ENCODE measurements at regions not wholly inside any gene's neighbourhood (a gene's known extent, or its start where the extent isn't known, plus 50 kb on each side); places are given as distances from the start of the nearest gene placed in this dataset.

DNA sequence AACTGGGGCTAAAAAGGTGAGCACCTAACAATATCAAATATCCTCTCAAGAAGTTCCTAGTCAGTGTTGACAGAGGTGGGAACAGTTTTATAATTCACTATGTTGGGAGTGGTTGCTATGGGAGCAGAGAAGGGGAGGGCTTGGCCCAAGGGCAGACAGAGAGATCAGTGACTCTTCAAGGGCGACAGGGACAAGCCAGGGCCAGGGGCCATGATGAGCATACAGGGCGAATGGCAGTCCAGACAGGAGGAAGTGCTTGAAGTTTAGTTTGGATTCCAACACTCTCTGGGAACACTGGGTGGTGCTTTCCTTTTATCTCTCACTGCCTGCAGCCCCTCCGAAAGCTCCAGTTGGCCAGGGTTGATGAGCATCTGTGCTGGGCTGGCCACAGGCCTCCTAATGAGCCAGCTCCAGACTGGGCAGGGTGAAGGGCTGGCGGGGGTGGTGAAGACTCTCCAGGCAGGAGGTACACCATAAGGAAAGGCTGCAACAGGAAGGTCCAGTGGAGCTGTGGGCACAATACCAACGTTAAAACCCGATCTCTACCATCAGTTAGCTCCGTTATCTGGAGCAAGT, 111.3 kb downstream of the TMEM174 start:
- DNase-seq, result no peak

DNA sequence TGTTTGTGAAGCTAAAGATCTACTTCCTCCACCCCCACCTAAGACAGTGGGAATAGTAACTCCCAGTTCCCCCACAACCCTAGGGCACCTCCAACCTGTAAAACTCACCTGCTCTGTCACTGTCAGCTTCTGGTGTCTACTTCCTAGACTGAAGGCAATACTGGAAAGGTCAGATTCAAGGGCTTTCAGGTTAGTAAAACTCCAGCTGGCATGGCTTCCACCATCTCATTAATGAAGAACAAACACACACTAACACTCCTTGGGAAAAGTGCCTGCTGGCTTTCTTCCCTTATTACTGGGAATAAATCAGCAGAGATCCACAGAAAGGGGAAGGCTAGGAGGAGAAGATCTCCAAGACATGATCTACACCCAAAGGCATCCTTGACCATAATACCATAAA, 109.9 kb downstream of the TMEM174 start:
- no peak for DNase-seq

DNA sequence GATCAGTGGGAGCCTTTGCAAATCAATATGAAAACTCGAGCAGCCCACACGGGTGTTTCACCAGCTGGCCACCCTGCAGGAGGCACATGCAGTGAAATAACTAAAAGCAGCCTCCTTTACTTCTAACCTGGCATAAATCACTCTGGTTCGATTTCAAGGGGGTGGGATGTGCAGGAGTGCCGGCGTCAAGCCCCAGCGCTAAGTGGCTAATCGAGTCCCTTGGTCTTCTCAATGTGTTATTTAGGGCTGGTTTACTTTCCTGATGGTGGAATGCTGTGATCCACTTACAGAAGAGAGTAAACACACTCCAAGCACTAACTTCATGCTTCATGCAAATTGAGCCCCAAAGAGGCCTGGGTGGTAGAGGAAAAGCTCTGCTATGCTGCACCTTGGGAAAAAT, 109.4 kb downstream of the TMEM174 start:
- DNase-seq, result no peak

DNA sequence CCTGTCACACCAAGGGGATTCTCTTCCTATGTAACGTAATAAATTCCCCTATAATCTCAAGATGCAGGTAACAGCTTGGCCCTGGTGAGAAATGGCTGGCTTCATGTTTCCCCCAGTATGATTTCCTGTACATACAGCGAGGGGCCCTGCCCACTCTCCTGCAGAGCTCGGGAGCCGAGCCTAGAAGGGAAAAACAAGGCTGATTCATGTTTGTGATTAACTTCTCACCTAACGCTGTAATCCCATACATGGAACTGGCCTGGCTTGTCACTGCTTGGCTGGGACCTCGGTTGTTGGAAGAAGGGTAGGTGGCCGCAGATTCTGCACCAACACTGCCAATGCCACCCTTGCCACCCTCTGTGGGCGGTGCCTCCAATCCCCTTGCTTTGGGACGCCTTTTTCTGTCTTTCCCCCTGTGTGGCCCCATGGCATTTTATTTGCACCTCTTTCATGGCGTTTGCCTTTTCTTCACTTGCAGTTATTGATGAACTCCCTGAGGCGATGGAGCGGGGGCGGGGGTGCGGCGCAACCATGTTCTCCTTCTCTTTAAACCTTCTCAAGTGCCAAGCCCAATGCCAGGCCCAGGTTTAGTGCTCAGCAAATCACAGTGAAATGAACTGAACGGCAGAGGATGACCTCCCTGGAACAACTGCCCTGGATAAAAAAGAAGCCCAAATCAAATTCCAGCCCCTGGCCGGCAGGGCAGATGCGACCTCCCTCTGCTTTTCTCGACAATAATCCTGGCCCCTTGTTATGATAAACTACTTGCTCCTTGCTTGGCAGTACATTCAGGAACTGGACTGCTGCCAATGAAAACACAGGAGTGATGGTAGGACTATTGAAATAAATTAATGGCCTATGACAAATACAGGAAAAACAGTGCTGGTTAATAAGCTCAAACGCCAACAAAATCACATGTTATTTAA, 108.1 kb downstream of the TMEM174 start:
- DNase-seq, result no peak

DNA sequence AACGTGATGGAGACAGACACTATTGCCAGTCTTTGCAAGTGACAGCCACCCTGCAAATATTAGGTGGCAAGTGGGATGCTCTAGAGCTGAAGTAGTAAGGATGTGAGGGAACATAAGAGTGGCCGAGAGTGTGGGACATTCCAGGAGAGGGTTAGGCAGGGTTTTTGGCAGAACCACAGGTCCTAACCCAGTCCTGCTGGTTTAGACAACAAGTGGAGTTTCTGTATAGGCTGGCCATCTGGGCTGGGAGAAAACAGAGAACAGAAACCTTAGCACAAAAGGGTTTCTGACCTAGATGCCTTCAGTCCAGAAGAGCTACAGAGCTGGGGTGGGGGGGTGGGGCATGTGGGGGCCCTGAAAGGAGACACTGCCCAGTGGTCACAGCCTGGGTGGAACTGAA, 107.4 kb downstream of the TMEM174 start:
- DNase-seq, result no peak

DNA sequence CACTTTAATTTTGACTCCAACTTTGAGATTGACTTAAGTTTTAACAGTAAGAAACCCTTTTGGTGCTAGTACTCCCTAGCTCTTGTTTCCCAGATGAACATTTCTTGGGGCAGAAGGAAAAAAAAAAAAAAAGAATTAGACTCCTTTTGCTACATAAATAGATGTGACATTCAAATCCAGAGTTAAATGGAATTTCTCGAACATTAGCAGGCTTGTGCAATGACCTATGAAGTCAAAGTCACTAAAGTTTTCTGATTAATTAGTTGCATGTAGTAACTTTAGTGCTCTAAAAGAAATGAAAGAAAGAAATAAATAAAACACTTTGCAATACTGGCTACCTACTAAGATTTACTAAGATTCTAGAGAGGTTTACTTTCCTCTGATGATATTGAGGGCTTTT, 106.8 kb downstream of the TMEM174 start:
- DNase-seq, result no peak

DNA sequence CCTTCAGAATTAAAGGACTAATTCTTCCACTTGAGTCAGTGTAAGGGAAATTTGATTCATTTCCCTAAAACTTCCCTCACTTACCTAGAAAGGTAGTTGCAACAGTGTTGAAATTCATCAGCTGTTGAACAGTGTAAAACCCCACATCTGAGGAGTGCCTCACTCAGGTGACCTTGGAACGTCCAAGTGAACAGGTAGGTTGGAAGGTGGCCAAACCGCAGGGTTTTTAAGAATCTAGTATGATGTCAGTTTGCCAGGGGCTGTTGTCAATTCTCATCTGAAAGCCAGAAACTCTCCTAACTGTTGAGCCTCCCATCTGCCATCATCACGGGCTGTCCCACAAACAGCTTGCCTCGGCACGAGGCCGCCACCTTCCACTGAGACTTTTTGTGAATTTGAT, 105.7 kb downstream of the TMEM174 start:
- no peak for DNase-seq

DNA sequence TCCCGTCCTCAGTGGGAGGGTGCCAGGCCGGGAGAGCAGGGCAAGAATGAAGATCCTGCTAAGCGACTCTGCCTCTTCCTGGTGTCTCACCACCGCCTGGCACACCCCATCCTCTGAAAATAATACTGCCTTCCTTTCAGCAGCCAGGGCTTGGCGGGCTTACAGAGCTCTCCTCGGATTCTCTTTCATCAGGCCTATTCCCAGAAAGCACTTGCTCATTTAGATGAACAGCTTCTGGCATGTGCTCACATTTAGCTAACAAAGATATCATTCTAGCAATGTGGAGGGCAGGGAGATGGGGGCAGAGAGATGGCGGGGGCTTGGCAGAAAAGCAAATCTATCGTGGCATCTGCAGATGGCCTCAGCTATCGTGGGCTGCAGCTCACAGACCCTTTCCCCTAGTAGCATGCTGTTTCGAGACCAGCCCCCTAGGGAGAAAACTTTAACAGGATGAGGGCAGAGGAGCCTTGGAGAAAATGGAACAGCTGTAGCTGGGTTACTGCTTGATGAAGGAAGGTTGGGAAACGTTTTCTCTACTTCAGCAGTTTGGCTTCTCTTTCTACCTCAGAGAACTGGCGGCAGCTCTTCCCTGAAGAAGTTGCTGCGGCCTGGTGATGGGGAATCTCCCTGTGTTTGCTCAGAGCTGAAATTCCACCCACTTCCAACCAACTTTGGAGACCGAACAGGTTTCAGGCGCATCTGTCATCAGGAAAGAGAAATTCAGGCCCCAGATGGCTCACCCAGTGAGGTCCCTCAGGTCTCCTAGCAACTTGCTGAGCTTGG, 102.1 kb downstream of the TMEM174 start:
- DNase-seq, result no peak

DNA sequence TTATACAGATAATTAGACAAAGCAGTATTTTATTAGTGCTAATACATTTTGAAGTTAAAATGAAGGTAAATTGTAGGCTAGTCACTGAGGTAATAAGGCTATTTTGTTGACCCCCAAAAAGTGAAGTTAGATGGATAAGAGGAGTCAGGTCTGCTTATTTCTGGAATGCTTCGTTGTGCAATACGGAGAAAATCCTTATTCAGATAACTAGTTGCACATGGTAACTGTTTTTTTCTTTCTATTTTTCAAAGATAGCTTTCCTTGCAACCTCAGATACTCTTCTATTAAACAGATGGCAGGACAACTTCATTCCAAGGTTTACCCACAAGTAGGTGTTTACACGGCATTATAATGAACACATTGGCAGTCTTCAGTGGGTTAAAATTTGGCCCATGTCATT, 101.1 kb downstream of the TMEM174 start:
- no peak for DNase-seq

DNA sequence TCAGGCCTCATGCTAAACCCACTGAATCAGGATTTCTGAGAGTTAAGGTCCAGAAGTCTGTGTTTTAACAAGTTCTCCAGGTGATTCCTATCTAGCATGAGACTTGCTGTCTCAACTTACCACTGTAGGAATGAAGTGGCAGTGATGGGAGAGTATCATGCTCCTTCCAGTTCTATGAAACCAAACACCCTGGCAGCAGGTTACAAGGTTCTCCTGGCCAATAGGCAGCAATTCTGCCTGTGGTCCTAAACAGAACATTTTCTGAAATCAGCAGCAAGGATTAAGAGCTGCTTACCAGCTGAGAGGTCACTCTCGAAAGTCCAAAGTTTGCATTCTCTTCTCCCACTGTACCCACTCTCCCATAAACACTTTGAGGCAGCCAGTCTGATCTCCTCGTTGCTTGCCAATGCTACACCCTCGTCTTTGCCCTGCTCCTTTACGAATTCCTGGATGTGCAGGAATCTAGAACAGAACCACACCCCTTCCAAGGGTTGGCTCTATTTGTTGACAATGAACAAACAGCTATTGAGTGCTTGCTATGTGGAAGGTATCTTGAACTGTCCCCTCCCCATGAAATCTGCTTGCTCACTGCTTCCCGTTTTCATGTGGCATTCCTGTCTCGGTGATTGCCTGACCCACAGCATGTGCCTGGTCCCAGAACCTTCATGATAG, 100.5 kb downstream of the TMEM174 start:
- no peak for DNase-seq

DNA sequence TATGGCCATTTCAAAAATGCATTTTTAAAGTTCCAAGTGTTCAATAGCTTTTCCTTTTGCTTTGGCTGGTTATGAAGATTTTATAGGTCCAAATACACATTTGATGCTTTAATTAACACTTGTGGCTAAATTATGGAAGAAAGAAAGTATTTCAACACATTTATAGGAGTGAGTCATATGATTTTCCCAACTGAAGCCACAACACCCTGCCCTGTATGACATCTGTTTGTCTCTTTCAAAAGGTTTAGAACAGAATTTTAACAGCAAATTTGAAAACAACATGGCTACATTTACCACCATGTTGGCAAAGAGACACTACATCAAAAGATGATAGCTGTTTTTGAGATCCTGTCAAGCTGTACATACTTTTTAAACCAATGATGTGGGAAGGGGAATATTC, 99.4 kb downstream of the TMEM174 start:
- DNase-seq, result no peak

DNA sequence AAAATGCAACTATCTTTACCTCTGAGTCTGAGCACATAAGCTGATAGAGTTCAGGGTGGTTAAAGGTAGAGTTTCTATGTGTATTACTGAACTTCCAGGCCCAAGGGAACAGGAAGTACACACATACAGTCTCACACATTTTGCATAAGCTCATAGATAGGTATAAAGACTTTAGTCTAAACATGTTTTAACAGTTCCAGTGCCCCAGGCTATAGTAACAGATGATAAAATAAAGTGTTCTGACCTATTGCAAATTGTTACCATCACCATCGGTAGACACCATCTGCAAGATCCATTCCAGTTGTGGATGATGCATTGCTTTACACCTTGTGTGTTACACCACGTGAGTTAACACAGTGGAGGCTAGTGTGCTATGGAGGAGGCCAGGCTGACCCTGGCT, 95.8 kb downstream of the TMEM174 start:
- DNase-seq, result no peak

DNA sequence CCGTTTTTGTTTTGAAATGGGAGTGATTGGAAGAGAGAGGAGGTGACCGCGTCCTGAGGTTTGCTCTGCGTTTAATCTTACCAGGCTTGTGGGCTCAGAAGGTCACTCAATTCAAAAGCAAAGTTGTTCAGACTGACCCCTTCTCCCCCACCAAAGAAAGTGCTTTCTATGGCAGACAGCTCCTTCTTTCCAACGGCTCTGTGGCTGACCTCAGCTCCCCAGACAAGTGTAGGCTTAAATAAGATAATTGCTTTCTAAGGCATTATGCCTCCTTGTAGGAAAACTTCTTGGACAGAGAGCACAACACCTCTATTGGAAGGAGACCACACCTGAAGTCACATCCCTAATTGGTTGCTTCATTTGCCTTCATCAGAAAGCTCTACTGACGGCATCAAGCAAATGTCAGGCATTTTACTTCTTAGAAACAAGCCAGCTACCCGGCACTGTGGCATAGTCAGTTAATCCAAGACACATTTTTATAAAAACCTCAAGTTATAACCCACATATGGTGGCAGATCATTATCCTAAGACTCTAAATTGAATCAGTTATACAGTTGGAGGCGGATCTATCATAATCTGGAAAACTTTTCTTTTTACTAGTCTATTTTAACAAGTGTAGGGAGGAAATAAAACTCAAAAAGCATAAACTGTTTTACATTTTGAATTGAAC, 94.9 kb downstream of the TMEM174 start:
- DNase-seq, result no peak

DNA sequence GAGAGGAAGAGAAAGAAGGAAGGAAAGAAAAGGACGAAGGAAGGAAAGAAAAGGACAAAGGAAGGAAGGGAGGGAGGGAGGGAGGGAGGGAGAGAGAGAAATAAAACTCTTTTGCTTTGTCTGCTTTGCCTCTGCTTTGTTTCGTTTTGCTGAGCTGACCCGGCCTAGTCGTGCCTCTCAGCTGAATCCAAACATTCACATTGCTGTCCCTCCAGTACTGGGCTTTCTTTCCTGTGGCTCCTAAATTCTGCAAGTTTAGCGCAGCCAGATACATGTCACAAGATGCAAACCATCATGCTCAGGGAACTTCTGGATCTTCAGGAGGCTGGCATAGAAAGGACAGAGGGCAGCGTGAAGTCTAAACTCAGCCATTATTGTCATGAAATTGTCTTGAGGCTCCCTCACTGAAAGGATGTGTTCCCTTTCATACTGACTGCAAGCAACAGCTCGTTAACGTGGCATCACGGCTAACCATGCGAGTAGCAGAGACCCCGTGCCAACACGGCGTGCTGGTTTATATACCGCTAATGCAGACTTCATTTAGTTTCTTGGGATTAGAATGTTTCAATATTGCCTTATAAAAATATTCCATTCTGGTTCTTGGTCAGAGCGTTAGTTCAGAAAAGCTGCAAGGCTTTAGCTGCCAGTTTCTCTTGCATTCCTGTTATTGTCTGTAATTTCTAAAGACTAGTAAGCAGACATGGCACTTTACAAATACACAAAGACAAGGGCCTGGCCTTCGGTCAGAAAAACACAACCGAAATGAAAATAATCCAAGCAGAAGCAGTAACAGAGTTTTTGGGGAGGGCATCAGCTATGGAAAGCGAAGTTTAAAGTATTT, 94.2 kb downstream of the TMEM174 start:
- DNase-seq, result no peak

DNA sequence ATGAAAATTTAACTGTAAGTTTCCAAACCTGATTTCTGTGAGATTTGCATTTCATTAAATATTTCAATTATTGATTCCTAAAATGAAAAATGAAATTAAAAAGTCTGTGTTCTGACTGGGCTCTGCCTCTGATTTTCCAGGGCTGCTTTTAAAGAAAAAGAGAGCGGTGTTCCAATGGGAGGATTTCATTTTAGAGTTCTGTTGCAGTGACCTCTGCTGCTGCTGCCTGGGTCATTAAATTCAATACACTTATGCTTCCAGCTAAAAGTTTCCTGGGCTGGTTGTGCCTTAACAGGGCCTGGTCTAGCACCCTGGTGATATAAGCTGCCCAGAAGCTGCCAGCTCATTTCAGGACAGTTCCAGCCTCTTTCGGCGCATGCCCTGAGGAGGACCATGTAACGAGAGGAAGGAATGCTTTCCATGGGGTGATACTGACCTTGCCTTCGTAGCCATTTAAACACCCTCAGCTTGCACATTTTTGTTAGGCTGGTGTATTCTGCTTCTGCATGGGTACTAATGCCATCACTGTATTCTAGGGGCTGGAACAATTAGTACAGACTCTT, 93.3 kb downstream of the TMEM174 start:
- no peak for DNase-seq

DNA sequence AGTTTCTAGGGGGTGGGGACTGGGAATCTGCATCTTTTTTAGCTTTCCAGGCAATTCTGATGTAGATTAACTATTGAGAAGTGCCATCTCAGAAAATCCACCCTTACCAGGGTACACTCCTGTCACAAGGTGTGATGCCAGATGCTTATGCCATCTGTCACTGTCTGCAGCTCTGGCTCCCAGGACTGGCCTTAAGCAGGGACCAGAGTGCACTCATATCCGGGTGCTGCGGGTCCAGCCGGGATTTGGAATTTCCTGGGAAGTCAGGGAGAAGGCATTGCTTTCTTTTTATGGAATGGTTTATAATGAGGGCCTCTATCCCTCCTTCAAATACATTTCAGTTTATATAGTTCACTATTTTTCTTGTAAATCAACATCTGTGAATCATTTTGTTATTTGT, 92.6 kb downstream of the TMEM174 start:
- DNase-seq, result no peak

DNA sequence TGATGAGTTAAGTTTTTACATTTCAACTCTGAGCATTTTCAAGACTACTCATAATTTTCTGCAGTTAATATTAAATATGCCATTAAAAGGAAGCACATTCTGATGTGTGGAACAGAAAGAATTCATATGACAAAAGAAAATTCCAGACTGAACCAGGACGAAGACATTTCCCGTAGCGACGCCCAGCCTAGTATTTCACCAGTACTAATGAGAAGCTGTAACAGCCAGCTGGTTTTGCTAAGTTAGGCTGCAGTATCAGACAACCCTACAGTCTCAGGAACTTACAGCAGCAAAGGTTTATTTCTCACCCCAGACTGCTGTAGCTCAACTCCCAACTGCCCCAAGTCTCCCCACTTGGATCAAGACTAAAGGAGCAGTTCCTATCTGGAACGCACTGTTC, 91.6 kb downstream of the TMEM174 start:
- DNase-seq, result no peak

DNA sequence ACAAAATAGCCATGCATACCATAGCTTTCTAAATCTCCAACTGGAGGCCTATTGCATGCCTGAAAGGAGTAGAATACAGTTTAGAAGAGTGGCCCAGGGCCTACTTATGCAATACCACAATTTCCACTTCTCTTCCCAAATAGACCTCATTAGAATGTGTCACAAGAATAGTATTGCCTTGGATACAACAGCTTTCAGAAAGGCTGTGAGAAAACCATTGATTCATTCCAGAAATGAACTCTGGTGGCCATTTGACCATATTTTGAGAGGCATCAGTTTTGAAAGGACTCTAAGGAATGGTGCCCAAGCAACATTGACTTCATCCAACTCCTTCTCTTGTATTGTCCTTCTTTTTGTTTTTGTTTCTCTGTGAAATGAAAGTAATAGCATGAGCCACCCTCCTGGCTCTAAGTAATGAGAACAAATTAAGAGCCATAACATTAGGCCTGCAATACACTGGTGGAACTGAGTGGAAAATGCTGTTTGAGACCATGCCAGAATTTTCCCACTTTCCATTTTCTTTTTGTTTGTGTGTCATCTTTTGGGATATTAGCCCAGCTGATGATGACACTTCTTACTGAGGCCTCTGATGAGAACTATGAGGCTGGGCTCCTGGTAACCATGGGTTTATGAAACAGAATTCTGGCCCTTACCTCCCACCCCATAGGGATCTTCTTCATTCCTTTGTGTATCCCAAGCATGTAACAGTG, 90.2 kb downstream of the TMEM174 start:
- DNase-seq, result no peak

DNA sequence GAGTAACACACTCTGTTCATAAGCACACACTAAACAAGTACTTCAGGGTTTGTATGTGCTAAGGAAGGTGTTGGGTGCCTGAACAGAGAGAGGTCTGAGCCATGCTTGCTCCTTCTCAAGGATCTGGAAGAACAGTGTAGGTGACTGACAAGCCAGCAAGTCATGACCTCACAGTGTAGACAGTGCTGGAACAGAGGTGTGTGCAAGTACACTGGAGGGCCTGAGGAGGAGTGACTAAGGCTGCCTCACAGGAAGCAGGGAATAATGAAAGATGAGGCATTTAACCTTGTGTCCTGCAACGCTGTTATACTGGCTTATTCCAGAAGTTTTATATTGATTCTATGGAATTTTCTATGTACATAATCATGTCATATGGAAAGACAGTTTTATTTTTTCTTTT, 83.9 kb downstream of the TMEM174 start:
- DNase-seq, result no peak

DNA sequence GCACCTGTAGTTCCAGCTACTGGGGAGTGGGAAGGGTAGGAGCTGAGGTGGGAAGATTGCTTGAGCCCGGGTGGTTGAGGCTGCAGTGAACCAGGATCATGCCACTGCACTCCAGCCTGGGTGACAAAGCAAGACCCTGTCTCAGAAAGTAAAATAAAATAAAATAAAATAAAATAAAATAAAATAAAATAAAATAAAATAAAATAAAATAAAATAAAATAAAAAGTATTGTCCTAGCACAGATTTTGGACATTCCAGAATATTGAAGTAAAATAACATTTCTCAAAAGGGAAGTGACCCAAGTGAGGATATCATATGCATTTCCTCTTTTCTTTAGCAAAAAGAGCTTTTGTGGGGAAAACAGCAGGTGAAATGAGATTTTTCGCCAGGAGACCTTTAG, 83.5 kb downstream of the TMEM174 start:
- no peak for DNase-seq

DNA sequence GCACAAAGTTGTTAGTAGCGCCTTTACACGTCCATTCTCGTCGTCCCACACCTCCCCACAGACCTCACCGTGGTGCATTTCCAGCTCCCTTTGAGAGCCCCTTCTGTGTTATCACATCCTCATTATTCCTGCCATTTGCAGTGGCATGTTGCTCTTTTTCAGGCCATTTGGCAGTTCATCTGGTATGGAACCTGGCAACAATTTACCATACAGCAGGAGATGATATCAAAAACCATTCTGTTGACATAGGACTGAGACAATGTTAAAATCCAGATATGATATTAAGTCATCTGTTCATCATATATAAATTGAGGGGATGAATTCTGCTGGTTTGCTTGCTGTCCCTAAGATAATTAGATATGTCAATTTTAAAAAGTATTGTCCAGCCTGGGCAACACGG, 83.0 kb downstream of the TMEM174 start:
- no peak for DNase-seq
